ENCODE measurements at regions not wholly inside any gene's neighbourhood (a gene's known extent, or its start where the extent isn't known, plus 50 kb on each side); places are given as distances from the start of the nearest gene placed in this dataset.

DNA sequence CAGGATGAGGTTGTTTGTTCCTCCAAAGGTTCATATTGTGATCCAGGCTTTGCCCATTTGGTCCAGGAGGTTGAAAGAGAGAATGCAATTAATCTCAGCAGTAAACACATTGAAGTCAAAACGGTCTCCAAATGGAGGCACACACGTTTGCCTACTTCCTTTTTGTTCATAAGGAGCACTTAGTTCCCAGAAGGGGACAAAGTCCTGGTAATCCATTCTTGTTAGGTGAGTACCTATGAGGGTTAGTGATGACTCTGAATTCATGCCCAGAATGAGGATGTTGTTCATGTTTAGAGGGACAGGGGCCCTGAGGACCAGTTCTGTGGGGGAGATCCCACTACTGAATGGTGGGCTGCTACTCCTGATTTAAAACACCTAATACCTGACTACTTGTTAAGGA is 177.7 kb downstream of the ALDH1A2 start:
- Histone ChIP-seq H3K9ac (ENCODE audit: insufficient read depth, low read length, poor library complexity, severe bottlenecking) (no peak overlapping the region), H3K9me3 (replicated peaks in 1 of 2; ENCODE audit: control insufficient read depth in 1 of 2, insufficient read depth in 1 of 2, low read length in 2 of 2) (no peaks in the 10 kb centered on the region), H3K4me1 (ENCODE audit: control insufficient read depth in 1 of 2, insufficient read depth in 2 of 2, low read length in 2 of 2) (no peaks in the 10 kb centered on the region), H3K27me3 (ENCODE audit: control insufficient read depth in 2 of 2, insufficient read depth in 2 of 2, low read length in 2 of 2) (no peaks in the 10 kb centered on the region), H3K4me2 (replicated peaks; ENCODE audit: extremely low read depth, low read length, poor library complexity, severe bottlenecking) (no peak overlapping the region), H3K4me3 (replicated peaks in 1 of 3; ENCODE audit: low read depth in 2 of 3, low read length in 3 of 3) (no peak overlapping the region), H4K20me1 (ENCODE audit: insufficient read depth, low read length) (no peaks in the 10 kb centered on the region), H3K27ac (ENCODE audit: low read depth in 1 of 2, low read length in 2 of 2) (no peak overlapping the region), H2AFZ (ENCODE audit: insufficient read depth, low read depth, low read length, poor library complexity, severe bottlenecking) (no peak overlapping the region), H3K36me3 (replicated peaks in 1 of 2; ENCODE audit: control insufficient read depth in 1 of 2, insufficient read depth in 2 of 2, low read length in 2 of 2) (no peaks in the 10 kb centered on the region), H3K79me2 (ENCODE audit: insufficient read depth, low read length) (no peaks in the 10 kb centered on the region)
- Mint-ChIP-seq H3K27me3 (ENCODE audit: low read depth in 3 of 3) (peaks cover 3 to 11% (median 6%) of the 10 kb centered on the region in 3 donors), H3K9me3 (peaks cover 0 to 5% (median 2%) of the 10 kb centered on the region in 7 donors), H3K36me3 (no peaks in the 10 kb centered on the region), H3K4me3 (no peak overlapping the region), H3K4me1 (no peaks in the 10 kb centered on the region), H3K27ac (no peak overlapping the region)
- DNase-seq, result no peak
- intact Hi-C loops (cut with micrococcal nuclease), result no loop called here
- WGBS (ENCODE audit: insufficient coverage), result 53% methylated on average over 2 of the region's 2 CpGs
- TF ChIP-seq, protein P1, sequence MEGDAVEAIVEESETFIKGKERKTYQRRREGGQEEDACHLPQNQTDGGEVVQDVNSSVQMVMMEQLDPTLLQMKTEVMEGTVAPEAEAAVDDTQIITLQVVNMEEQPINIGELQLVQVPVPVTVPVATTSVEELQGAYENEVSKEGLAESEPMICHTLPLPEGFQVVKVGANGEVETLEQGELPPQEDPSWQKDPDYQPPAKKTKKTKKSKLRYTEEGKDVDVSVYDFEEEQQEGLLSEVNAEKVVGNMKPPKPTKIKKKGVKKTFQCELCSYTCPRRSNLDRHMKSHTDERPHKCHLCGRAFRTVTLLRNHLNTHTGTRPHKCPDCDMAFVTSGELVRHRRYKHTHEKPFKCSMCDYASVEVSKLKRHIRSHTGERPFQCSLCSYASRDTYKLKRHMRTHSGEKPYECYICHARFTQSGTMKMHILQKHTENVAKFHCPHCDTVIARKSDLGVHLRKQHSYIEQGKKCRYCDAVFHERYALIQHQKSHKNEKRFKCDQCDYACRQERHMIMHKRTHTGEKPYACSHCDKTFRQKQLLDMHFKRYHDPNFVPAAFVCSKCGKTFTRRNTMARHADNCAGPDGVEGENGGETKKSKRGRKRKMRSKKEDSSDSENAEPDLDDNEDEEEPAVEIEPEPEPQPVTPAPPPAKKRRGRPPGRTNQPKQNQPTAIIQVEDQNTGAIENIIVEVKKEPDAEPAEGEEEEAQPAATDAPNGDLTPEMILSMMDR (IDR thresholded peaks at IDR 0.05), result no peak

DNA sequence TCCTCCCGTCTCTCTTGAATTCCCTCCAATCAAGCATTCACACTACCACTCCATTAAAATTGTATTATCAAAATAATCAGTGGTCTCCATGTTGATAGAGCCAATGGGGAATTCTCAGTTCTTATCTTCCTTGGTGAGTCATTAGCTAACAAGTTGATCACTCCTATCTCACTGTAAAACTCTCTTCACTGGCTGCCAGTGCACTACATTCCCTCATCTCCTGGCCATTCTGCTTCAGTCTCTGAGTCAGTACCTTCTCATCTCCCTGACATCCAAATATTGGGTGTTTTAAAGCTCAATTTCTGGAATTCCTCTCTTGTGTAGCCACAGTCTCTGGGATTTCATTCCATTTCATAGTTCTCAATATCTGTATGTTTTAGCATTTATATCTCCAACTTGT is 175.2 kb downstream of the ALDH1A2 start:
- Mint-ChIP-seq H3K4me1 (no peaks in the 10 kb centered on the region), H3K27me3 (ENCODE audit: low read depth in 3 of 3) (peaks cover 2 to 3% (median 3%) of the 10 kb centered on the region in 3 donors), H3K9me3 (peaks cover 0 to 5% (median 0%) of the 10 kb centered on the region in 7 donors), H3K4me3 (no peak overlapping the region), H3K27ac (no peak overlapping the region), H3K36me3 (no peaks in the 10 kb centered on the region)
- Histone ChIP-seq H3K4me2 (replicated peaks; ENCODE audit: extremely low read depth, low read length, poor library complexity, severe bottlenecking) (no peak overlapping the region), H3K4me1 (ENCODE audit: control insufficient read depth in 1 of 2, insufficient read depth in 2 of 2, low read length in 2 of 2) (no peaks in the 10 kb centered on the region), H3K27ac (ENCODE audit: low read depth in 1 of 2, low read length in 2 of 2) (no peak overlapping the region), H4K20me1 (ENCODE audit: insufficient read depth, low read length) (no peaks in the 10 kb centered on the region), H3K36me3 (replicated peaks in 1 of 2; ENCODE audit: control insufficient read depth in 1 of 2, insufficient read depth in 2 of 2, low read length in 2 of 2) (no peaks in the 10 kb centered on the region), H3K79me2 (ENCODE audit: insufficient read depth, low read length) (no peaks in the 10 kb centered on the region), H3K9ac (ENCODE audit: insufficient read depth, low read length, poor library complexity, severe bottlenecking) (no peak overlapping the region), H3K4me3 (replicated peaks in 1 of 3; ENCODE audit: low read depth in 2 of 3, low read length in 3 of 3) (no peak overlapping the region), H2AFZ (ENCODE audit: insufficient read depth, low read depth, low read length, poor library complexity, severe bottlenecking) (no peak overlapping the region), H3K27me3 (ENCODE audit: control insufficient read depth in 2 of 2, insufficient read depth in 2 of 2, low read length in 2 of 2) (no peaks in the 10 kb centered on the region), H3K9me3 (replicated peaks in 1 of 2; ENCODE audit: control insufficient read depth in 1 of 2, insufficient read depth in 1 of 2, low read length in 2 of 2) (no peaks in the 10 kb centered on the region)
- intact Hi-C loops (cut with micrococcal nuclease), result no loop called here
- DNase-seq, result no peak
- no CpG with 5 or more reads among the region's 1 CpG for WGBS (ENCODE audit: insufficient coverage)
- TF ChIP-seq, protein P1 (IDR thresholded peaks at IDR 0.05), result no peak
